ENCODE measurements at regions not wholly inside any gene's neighbourhood (a gene's known extent, or its start where the extent isn't known, plus 50 kb on each side); places are given as distances from the start of the nearest gene placed in this dataset.

- DNase-seq (ENCODE audit: low read depth in 2 of 2) = no peak
Measured at GRCh38 chr6:113495521-113495920, 361.6 kb upstream of the MARCKS start.

DNA sequence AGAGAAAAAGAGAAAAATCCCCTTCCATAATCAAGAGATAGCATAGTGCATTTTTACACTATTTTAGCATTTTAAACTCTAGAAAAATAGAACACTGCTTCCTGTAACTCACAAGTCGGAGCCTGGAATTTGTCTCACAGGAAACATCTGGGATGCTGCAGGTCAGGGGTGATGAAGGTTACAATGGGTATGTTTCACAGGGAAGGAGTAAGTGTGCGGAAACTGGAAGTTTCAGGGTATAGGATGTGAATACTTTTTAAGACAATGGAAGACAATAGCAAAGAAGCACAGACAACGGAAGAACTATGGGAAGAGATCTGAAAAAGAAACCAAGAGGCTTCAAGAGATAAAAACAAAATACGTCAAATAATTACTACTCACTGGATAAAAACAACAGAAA, 361.0 kb upstream of the MARCKS start:
- DNase-seq (ENCODE audit: low read depth in 2 of 2) = no peak

DNA sequence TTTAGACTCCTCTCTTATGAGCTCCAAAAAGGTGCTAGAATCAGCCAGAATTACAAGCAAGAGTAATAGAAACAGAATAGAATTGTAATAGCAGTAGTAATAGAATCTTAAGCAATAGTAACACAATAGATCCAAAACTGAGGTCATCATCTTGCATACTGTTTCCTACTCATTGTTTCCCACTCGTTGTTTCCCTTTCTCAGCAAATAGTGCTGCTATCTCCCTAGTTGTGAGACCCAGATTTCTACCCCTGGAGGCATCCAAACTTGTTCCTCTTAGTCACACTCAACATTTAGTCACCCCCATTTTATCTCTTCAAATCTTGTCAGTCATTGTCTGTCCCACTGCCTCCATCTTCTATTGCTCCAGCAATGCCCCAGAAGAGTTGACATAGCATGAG, 356.9 kb upstream of the MARCKS start:
- DNase-seq (ENCODE audit: low read depth in 2 of 2) = no peak

DNA sequence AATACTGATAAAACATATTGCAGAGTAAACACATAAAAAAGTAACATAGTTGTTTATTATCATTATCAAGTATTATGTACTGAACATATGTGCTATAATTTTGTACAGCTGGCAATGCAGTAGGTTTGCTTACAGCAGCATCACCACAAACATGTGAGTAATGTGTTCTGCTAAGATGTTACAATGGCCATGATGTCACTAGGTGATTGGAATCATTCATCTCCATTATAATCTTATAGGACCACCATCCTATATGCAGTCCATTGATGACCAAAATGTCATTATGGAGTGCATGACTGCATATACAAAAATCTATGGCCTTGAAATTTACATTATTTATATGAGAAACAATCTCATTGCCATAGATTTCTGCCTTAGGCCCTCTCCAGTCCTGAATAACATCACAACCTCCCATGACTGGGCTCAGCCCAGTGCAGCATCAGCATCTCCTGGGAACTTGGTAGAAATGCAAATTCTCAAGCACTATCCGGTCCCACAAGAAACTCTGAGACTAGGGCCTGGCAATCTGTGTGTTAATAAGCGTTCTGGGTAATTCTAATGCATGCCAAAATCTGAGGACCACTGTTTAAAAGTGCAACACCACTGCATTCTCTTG, 352.0 kb upstream of the MARCKS start:
- DNase-seq (ENCODE audit: low read depth in 2 of 2) = no peak

GRCh38 chr6:113508249-113508648, 348.9 kb upstream of the MARCKS start:
- DNase-seq (ENCODE audit: low read depth in 2 of 2) = no peak

DNA sequence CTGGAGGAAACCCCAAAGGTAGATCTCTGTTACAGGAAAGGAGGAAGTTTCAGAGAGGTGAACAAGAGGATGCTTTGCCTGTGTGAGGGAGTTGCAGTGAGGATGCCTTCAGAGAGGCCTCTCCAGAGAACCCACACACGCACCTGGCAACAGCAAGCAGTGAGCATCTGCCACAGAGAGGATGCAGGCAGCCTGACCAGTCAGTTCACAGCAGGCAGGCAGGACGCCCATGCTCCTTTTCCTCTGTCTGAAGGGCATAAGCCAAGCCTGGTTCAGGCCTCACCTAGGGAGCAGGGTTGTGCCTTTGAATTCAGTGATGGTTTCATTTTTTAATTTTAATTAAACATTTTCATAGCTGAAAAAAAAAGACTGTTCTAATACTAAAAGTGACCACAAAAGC, 346.0 kb upstream of the MARCKS start:
- no peak for DNase-seq (ENCODE audit: low read depth in 2 of 2)

DNA sequence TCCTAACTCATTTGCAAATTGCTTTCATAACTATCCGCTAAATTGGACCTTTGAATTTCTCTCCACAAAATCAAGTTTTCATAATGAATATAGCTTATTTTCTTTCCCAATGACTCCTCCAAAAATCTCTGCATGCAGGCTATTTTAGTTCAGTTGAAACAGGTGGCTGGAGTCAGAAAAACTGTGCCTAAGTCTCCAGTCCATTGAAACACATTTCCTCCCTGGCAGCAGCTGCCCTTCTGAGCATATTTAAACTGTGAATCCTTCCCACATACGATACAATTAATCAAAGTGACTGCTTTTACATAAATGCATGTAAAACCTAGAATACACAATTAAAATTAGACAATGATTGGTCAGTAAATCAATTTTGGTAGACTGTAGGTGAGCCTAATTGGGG, 344.6 kb upstream of the MARCKS start:
- no peak for DNase-seq (ENCODE audit: low read depth in 2 of 2)

- DNase-seq (ENCODE audit: low read depth in 2 of 2) = no peak
Measured at GRCh38 chr6:113513086-113513485, 344.1 kb upstream of the MARCKS start.

DNA sequence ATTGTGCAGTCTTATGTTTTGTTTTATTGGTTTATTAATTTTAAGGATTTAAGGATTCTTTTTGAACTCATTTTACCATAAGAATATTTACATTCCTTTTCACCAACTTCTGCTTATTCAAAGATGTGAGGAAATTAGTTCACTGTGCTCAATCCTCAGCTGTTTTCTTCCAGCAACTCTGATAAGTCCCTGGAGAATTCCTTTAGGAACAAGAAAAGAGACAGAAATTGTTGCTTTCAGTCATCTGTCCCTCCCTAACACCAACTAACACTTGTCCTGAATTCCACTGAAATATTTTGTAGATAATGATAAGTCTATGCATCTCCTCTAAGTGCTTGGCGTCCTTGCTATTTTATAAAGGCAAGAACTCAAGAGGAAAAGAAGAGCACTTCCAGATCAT, 334.8 kb upstream of the MARCKS start:
- DNase-seq (ENCODE audit: low read depth in 2 of 2) = no peak

GRCh38 chr6:113524826-113525225, 332.3 kb upstream of the MARCKS start:
- DNase-seq (ENCODE audit: low read depth in 2 of 2) = no peak

DNA sequence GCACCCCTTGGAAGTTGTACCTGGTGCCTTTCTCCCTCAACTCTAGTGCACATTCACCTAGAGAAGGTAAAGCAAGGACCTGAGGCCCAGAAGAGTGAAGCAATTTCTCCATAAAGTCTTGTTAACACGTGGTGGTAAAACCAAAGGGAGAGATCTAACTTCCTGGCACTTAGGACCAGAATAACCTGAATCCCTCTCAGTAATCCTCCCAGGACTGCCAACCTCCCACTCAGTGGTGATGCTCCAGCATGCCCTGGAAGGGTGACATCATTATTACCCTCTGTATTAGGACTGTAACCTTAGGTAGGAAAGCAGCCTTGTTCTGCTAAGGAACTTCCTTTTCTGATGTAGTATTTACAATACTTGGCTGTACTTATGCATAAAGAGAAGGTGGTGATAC, 330.6 kb upstream of the MARCKS start:
- no peak for DNase-seq (ENCODE audit: low read depth in 2 of 2)

DNA sequence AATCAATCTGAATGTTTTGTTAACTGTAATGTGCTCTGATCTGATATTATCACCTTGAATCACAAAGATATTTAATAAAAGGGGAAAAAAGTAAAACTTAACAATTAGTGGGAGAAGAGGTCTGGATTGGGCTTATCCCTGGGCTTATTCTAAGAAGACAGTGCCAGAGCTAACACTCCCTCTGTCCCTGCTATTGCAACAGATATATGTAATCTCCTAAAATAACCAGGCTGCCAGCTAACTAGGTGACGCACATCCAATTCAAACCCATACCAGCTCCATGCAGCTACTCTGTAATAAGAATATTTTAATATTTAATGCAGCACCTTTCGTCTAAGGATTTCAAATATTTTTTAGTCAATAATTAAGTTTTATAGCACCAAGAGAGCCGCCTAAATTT, 330.1 kb upstream of the MARCKS start:
- DNase-seq (ENCODE audit: low read depth in 2 of 2) = no peak

- DNase-seq (ENCODE audit: low read depth in 2 of 2) = no peak
Measured at GRCh38 chr6:113528111-113528510, 329.0 kb upstream of the MARCKS start.

GRCh38 chr6:113529196-113529595, 327.9 kb upstream of the MARCKS start:
- DNase-seq (ENCODE audit: low read depth in 2 of 2) = no peak

GRCh38 chr6:113529879-113530278, 327.3 kb upstream of the MARCKS start:
- no peak for DNase-seq (ENCODE audit: low read depth in 2 of 2)

GRCh38 chr6:113530769-113531168, 326.4 kb upstream of the MARCKS start:
- no peak for DNase-seq (ENCODE audit: low read depth in 2 of 2)

GRCh38 chr6:113539202-113539601, 317.9 kb upstream of the MARCKS start:
- no peak for DNase-seq (ENCODE audit: low read depth in 2 of 2)

GRCh38 chr6:113539623-113540022, 317.5 kb upstream of the MARCKS start:
- DNase-seq (ENCODE audit: low read depth in 2 of 2) = no peak

GRCh38 chr6:113540466-113540865, 316.7 kb upstream of the MARCKS start:
- DNase-seq (ENCODE audit: low read depth in 2 of 2) = no peak

DNA sequence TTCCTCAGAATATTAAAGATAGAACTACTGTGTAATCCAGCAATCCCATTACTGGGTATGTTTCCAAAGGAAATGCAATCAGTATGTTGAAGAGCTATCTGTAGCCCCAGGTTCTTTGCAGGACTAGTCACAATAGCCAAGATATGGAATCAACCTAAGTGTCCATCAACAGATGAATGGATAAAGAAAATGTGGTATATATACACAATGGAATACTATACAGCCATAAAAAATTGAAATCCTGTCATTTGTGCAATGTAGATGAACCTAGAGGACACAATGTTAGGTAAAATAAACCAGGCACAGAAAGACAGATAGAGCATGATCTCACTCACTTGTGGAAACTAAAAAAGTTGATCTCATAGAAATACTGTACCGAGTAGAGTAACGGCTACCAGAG, 306.0 kb upstream of the MARCKS start:
- DNase-seq (ENCODE audit: low read depth in 2 of 2) = no peak

GRCh38 chr6:113556775-113557174, 300.4 kb upstream of the MARCKS start:
- DNase-seq (ENCODE audit: low read depth in 2 of 2) = no peak

DNA sequence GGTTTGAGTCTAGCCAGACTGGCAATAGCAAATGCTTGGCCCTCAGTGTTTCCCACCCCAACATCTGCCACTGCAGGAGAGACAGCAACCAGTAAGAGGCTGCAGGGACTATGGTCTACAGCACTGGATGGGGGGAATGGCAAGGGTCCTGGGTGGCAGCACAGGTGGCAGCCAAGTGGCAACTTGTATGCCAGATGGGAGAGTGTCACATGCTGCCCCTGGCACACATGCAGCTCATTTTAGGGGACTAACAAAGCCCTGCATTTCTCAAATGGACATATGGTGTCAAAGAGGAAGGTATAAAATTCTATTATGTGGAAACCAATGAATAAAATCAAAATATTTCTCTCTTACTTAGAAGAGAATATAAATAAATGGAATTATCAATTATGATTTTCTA, 298.7 kb upstream of the MARCKS start:
- no peak for DNase-seq (ENCODE audit: low read depth in 2 of 2)

DNA sequence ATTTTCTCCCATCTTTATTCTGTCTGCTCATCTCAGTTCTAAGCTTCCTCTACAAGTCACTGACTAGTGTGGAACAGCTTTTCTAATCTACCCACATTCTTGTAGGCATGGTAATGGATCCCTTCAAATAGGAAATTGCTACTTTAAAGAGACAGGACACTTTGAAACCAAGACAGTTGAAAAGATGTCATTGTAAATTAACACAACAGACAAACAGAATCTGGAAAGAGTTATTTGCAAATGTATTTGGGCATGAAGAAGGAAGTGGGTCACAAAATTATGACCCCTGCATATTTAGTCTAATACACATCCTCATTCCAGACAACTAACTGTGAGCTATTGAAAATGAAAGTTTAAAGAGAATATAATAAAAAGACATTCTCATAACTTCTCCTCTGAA, 298.2 kb upstream of the MARCKS start:
- no peak for DNase-seq (ENCODE audit: low read depth in 2 of 2)

DNA sequence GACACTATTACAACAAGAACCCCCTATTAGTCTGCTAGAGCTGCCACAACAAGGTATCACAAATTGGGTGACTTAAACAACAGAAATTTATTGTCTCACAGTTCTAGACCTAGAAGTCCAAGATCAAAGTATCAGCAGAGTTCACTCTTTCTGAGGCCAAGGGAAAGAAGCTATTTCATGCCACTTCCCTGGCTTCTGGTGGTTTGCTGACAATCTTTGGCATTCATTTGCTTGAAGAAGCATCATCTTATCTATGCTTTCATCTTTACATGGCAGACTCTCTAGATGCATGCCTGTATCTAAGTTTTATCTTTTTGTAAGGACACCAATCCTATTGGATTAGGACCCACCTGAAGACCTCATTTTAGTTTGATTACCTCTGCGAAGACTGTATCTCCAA, 296.8 kb upstream of the MARCKS start:
- DNase-seq (ENCODE audit: low read depth in 2 of 2) = no peak

DNA sequence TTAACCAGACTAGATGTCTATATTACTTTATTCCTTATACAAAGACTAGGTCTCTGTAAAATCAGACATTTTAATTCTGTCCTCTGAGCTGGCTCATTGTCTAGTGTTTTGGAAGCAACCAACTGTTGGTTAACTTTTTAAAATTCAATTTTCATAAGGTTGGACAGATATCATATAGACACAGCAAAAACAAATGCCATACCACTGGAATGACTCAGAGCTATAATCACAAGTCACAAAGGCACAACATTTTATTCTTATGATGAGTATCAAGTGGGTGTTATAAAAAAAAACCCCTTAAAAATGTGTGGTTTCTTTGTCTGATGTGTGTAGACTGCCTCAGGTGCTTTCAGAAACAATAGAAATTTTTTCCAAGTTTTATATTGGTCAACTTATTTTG, 296.2 kb upstream of the MARCKS start:
- DNase-seq (ENCODE audit: low read depth in 2 of 2) = no peak
